Gastrocnemius medialis (tissue), 4 donors: ENCODE measurements at regions not wholly inside any gene's neighbourhood (a gene's known extent, or its start where the extent isn't known, plus 50 kb on each side); places are given as distances from the start of the nearest gene placed in this dataset.

Source experiments
- CTCF ChIP-seq, 5 experiments: fragments of 450-650 bp in 3 of 5; fragments of 200-600 bp in 2 of 5; sonication (generic) in 2 of 5; IDR thresholded peaks in 4 of 5; conservative IDR thresholded peaks in 1 of 5; 1 replicate in 4 of 5; 2 replicates in 1 of 5; pipeline ENCODE4 v1.5.1; 2016 to 2019; ENCODE audit warnings: antibody characterized with exemption in 5 of 5, mild to moderate bottlenecking in 3 of 5, moderate library complexity in 3 of 5
- POLR2A ChIP-seq, 2 donors: fragments of 450-650 bp; IDR thresholded peaks; one replicate each; pipeline ENCODE4 v1.6.1; 2017; ENCODE audit warnings: antibody characterized with exemption in 2 of 2, mild to moderate bottlenecking in 2 of 2, moderate library complexity in 2 of 2

GRCh38 chr10:71141528-71141927, 70.8 kb upstream of the UNC5B start:
- TF ChIP-seq CTCF (IDR thresholded peaks at IDR 0.05 in 4 of 5, conservative IDR thresholded peaks at IDR 0.05 in 1 of 5) (no peak), POLR2A (IDR thresholded peaks at IDR 0.05) (no peak)
